H9 (cell line): ENCODE measurements at regions not wholly inside any gene's neighbourhood (a gene's known extent, or its start where the extent isn't known, plus 50 kb on each side); places are given as distances from the start of the nearest gene placed in this dataset.

Source experiments
- DNase-seq: peaks from one replicate; pipeline ENCODE4 v3.0.0-alpha.2; 2017
- H2AFZ ChIP-seq: one replicate; pipeline ENCODE4 v1.6.1; 2013; ENCODE audit warnings: mild to moderate bottlenecking, low read length, control low read depth, moderate library complexity
- H2AK5ac ChIP-seq: 2 replicates; pipeline ENCODE4 v1.6.1; 2013; ENCODE audit warnings: low read length, control low read depth, mixed read lengths; ENCODE audit not compliant: insufficient read length
- H2BK120ac ChIP-seq: one replicate; pipeline ENCODE4 v1.6.1; 2013; ENCODE audit warnings: low read depth, mild to moderate bottlenecking, low read length, control low read depth, inconsistent platforms; ENCODE audit not compliant: poor library complexity, severe bottlenecking
- H2BK12ac ChIP-seq: 2 replicates; pipeline ENCODE4 v1.6.1; 2013; ENCODE audit warnings: low read length, control low read depth, mixed read lengths, low read depth; ENCODE audit not compliant: insufficient read length
- H2BK15ac ChIP-seq: 2 replicates; pipeline ENCODE4 v1.6.1; 2013; ENCODE audit warnings: low read depth, low read length, control low read depth
- H2BK20ac ChIP-seq: one replicate; pipeline ENCODE4 v1.6.1; 2013; ENCODE audit warnings: low read depth, mild to moderate bottlenecking, low read length, control low read depth, inconsistent platforms; ENCODE audit not compliant: poor library complexity, severe bottlenecking
- H2BK5ac ChIP-seq: 2 replicates; pipeline ENCODE4 v1.6.1; 2013; ENCODE audit warnings: low read length, control low read depth, mixed read lengths; ENCODE audit not compliant: insufficient read length
- H3K14ac ChIP-seq: 2 replicates; pipeline ENCODE4 v1.6.1; 2013; ENCODE audit warnings: low read length, control low read depth; ENCODE audit not compliant: insufficient read depth
- H3K18ac ChIP-seq: 2 replicates; pipeline ENCODE4 v1.6.1; 2013; ENCODE audit warnings: low read depth, mild to moderate bottlenecking, mixed read lengths, low read length, control low read depth; ENCODE audit not compliant: insufficient read length
- H3K23ac ChIP-seq: 2 replicates; pipeline ENCODE4 v1.6.1; 2013; ENCODE audit warnings: low read length, control low read depth, mixed read lengths, low read depth; ENCODE audit not compliant: insufficient read length
- H3K23me2 ChIP-seq: 2 replicates; pipeline ENCODE4 v1.6.1; 2013; ENCODE audit warnings: low read depth, mild to moderate bottlenecking, mixed read lengths, low read length, control low read depth; ENCODE audit not compliant: insufficient read length, poor library complexity, severe bottlenecking
- H3K27ac ChIP-seq: 2 replicates; pipeline ENCODE4 v1.5.1; 2013; ENCODE audit warnings: low read length, control low read depth, mixed read lengths, low read depth; ENCODE audit not compliant: insufficient read length
- H3K27me3 ChIP-seq: 2 replicates; pipeline ENCODE4 v1.6.1; 2013; ENCODE audit warnings: low read length, control low read depth, inconsistent platforms; ENCODE audit not compliant: insufficient read depth
- H3K4ac ChIP-seq: 2 replicates; pipeline ENCODE4 v1.6.1; 2013; ENCODE audit warnings: low read depth, mild to moderate bottlenecking, control low read depth, inconsistent platforms, low read length, moderate library complexity
- H3K4me1 ChIP-seq: 2 replicates; pipeline ENCODE4 v1.6.1; 2013; ENCODE audit warnings: low read length, control low read depth, inconsistent platforms; ENCODE audit not compliant: insufficient read depth
- H3K4me2 ChIP-seq: 2 replicates; pipeline ENCODE4 v1.6.1; 2013; ENCODE audit warnings: low read length, control low read depth, mixed read lengths; ENCODE audit not compliant: insufficient read length, insufficient read depth
- H3K56ac ChIP-seq: 2 replicates; pipeline ENCODE4 v1.6.1; 2013; ENCODE audit warnings: low read depth, mild to moderate bottlenecking, mixed read lengths, low read length, control low read depth; ENCODE audit not compliant: insufficient read length
- H3K79me1 ChIP-seq: 2 replicates; pipeline ENCODE4 v1.6.1; 2013; ENCODE audit warnings: low read depth, mild to moderate bottlenecking, moderate library complexity, low read length, control low read depth, inconsistent platforms; ENCODE audit not compliant: insufficient read depth, poor library complexity, severe bottlenecking
- H3K79me2 ChIP-seq: 2 replicates; pipeline ENCODE4 v1.6.1; 2013; ENCODE audit warnings: low read length, control low read depth, inconsistent platforms; ENCODE audit not compliant: insufficient read depth
- H3K9ac ChIP-seq: 2 replicates; pipeline ENCODE4 v1.6.1; 2013; ENCODE audit warnings: low read length, control low read depth, mixed read lengths; ENCODE audit not compliant: insufficient read length; ENCODE audit errors: extremely low read depth
- H3K9me3 ChIP-seq: one replicate; pipeline ENCODE4 v1.6.1; 2013; ENCODE audit warnings: low read depth, low read length, inconsistent platforms; ENCODE audit not compliant: control insufficient read depth
- H3T11ph ChIP-seq: one replicate; pipeline ENCODE4 v1.6.1; 2013; ENCODE audit warnings: mild to moderate bottlenecking, low read length, control low read depth, inconsistent platforms
- H4K20me1 ChIP-seq: one replicate; pipeline ENCODE4 v1.6.1; 2013; ENCODE audit not compliant: control insufficient read depth, insufficient read length, insufficient read depth
- H4K5ac ChIP-seq: 2 replicates; pipeline ENCODE4 v1.6.1; 2013; ENCODE audit warnings: low read depth, mild to moderate bottlenecking, mixed read lengths, low read length, control low read depth; ENCODE audit not compliant: insufficient read length
- H4K8ac ChIP-seq: replicated peaks from 2 replicates; pipeline ENCODE4 v1.6.1; 2013; ENCODE audit warnings: low read length, control low read depth, mixed read lengths, low read depth; ENCODE audit not compliant: insufficient read length
- H4K91ac ChIP-seq: 2 replicates; pipeline ENCODE4 v1.6.1; 2013; ENCODE audit warnings: low read depth, mild to moderate bottlenecking, moderate library complexity, mixed read lengths, low read length, control low read depth; ENCODE audit not compliant: insufficient read length
- H3K27ac Mint-ChIP-seq, 3 experiments: 2 replicates in 2 of 3; 3 replicates in 1 of 3; pipeline ENCODE4 v1.8.0; 2020 to 2021; ENCODE audit warnings: mixed read lengths in 3 of 3, mild to moderate bottlenecking in 1 of 3, moderate library complexity in 1 of 3
- H3K27me3 Mint-ChIP-seq: 2 replicates; pipeline ENCODE4 v1.8.0; 2021; ENCODE audit warnings: low read depth, mild to moderate bottlenecking, moderate library complexity, mixed read lengths
- H3K36me3 Mint-ChIP-seq, 3 experiments: 2 replicates in 2 of 3; 3 replicates in 1 of 3; pipeline ENCODE4 v1.8.0; 2020 to 2021; ENCODE audit warnings: low read depth in 3 of 3, mixed read lengths in 3 of 3; ENCODE audit not compliant: insufficient read depth in 1 of 3
- H3K4me1 Mint-ChIP-seq, 2 experiments: 2 replicates each; pipeline ENCODE4 v1.8.0; 2020; ENCODE audit warnings: mixed read lengths in 2 of 2
- H3K4me3 Mint-ChIP-seq, 2 experiments: 2 replicates in 1 of 2; 3 replicates in 1 of 2; pipeline ENCODE4 v1.8.0; 2020 to 2021; ENCODE audit warnings: mild to moderate bottlenecking in 2 of 2, mixed read lengths in 2 of 2, moderate library complexity in 1 of 2
- H3K9me3 Mint-ChIP-seq, 2 experiments: 2 replicates in 1 of 2; 3 replicates in 1 of 2; pipeline ENCODE4 v1.8.0; 2020; ENCODE audit warnings: mild to moderate bottlenecking in 2 of 2, mixed read lengths in 2 of 2, moderate library complexity in 1 of 2
- TF ChIP-seq, protein P1 (sequence below): fragments of 200-600 bp; sonication (generic); conservative IDR thresholded peaks from 3 replicates; pipeline ENCODE4 v1.8.0; 2021; ENCODE audit warnings: antibody characterized with exemption, mild to moderate bottlenecking

GRCh38 chr3:36135863-36136262 is 244.4 kb upstream of the STAC start:
- Histone ChIP-seq H3T11ph (no peak overlapping the region), H4K20me1 (no peaks in the 10 kb centered on the region), H3K23ac (no peak overlapping the region), H3K79me1 (no peaks in the 10 kb centered on the region), H3K18ac (no peak overlapping the region), H4K5ac (no peak overlapping the region), H2BK12ac (no peak overlapping the region), H2BK5ac (no peak overlapping the region), H3K9ac (no peak overlapping the region), H3K27me3 (no peaks in the 10 kb centered on the region), H2AFZ (no peak overlapping the region), H3K4me2 (no peak overlapping the region), H2AK5ac (no peak overlapping the region), H2BK120ac (no peak overlapping the region), H3K27ac (no peak overlapping the region), H3K56ac (no peak overlapping the region), H3K4me1 (no peaks in the 10 kb centered on the region), H3K14ac (no peak overlapping the region), H2BK15ac (no peak overlapping the region), H3K9me3 (no peaks in the 10 kb centered on the region), H2BK20ac (no peak overlapping the region), H3K79me2 (no peaks in the 10 kb centered on the region), H3K23me2 (no peaks in the 10 kb centered on the region), H4K91ac (no peak overlapping the region), H3K4ac (no peak overlapping the region), H4K8ac (no peak overlapping the region)
- TF ChIP-seq, protein P1, sequence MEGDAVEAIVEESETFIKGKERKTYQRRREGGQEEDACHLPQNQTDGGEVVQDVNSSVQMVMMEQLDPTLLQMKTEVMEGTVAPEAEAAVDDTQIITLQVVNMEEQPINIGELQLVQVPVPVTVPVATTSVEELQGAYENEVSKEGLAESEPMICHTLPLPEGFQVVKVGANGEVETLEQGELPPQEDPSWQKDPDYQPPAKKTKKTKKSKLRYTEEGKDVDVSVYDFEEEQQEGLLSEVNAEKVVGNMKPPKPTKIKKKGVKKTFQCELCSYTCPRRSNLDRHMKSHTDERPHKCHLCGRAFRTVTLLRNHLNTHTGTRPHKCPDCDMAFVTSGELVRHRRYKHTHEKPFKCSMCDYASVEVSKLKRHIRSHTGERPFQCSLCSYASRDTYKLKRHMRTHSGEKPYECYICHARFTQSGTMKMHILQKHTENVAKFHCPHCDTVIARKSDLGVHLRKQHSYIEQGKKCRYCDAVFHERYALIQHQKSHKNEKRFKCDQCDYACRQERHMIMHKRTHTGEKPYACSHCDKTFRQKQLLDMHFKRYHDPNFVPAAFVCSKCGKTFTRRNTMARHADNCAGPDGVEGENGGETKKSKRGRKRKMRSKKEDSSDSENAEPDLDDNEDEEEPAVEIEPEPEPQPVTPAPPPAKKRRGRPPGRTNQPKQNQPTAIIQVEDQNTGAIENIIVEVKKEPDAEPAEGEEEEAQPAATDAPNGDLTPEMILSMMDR: no peak
- peaks cover 0 to 6% of the 10 kb centered on the region in 2 experiments; a peak in 1 of 5 replicates for H3K9me3 Mint-ChIP-seq
- no peak overlapping the region for H3K4me3 Mint-ChIP-seq
- DNase-seq: no peak
- H3K36me3 Mint-ChIP-seq: peaks cover 0 to 4% (median 0%) of the 10 kb centered on the region in 3 experiments; a peak in 2 of 7 replicates
- H3K27ac Mint-ChIP-seq: no peak overlapping the region
- H3K4me1 Mint-ChIP-seq: peaks cover 5% of the 10 kb centered on the region in 2 experiments; a peak in 3 of 4 replicates
- no peaks in the 10 kb centered on the region for H3K27me3 Mint-ChIP-seq
